HG03159 (cell line): ENCODE measurements at regions not wholly inside any gene's neighbourhood (a gene's known extent, or its start where the extent isn't known, plus 50 kb on each side); places are given as distances from the start of the nearest gene placed in this dataset.

Experiments
- ATAC-seq: cut with Tn5 transposase; IDR thresholded peaks from one replicate; pipeline ENCODE4 v1.9.1; 2021; ENCODE audit warnings: mild to moderate bottlenecking, moderate library complexity; ENCODE audit not compliant: unreplicated experiment

DNA sequence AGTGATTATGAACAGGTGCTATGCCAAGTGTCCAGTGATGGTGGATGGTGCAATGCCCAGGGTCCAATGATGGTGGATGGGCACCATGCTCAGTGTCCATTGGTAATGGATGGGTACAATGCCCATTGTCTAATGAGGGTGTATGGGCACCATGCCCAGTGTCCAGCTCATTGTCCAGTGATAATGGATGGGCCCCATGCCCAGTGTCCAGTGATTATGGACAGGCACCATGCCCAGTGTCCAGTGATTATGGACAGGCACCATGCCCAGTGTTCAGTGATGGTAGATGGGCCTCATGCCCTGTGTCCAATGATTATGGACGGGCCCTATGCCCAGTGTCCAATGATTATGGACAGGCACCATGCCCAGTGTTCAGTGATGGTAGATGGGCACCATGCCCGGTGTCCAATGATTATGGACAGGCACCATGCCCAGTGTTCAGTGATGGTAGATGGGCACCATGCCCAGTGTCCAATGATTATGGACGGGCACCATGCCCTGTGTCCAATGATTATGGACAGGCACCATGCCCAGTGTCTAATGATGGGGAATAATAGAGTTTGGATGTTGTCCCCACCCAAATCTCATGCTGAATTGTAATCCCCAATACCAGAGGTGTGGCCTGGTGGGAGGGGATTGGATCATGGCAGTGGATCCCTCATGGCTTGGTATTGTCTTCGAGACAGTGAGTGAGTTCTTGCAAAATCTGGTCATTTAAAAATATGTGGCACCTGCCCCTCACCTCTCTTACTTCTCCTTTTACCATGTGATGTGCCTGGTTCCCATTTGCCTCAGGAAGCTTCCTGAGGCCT is 87.8 kb downstream of the ANKRD10 start:
- ATAC-seq = no peak
